Fibroblast of pulmonary artery (primary cell): ENCODE measurements at regions not wholly inside any gene's neighbourhood (a gene's known extent, or its start where the extent isn't known, plus 50 kb on each side); places are given as distances from the start of the nearest gene placed in this dataset.
A peak's percentile ranks its signal among the peaks of the same experiment; 100 is the strongest.

Experiments
- DNase-seq: peaks from one replicate; pipeline ENCODE4 v3.0.0-alpha.2; 2010; ENCODE audit warnings: low read depth
- H3K4me3 ChIP-seq: replicated peaks from 2 replicates; pipeline ENCODE4 v1.5.1; 2011; ENCODE audit warnings: low read depth, mild to moderate bottlenecking, control low read depth, low read length, moderate library complexity
- CTCF ChIP-seq: IDR thresholded peaks from 2 replicates; pipeline ENCODE4 v1.5.1; 2011; ENCODE audit warnings: mild to moderate bottlenecking, control low read depth, low read length, inconsistent platforms; ENCODE audit errors: missing control alignments

DNA sequence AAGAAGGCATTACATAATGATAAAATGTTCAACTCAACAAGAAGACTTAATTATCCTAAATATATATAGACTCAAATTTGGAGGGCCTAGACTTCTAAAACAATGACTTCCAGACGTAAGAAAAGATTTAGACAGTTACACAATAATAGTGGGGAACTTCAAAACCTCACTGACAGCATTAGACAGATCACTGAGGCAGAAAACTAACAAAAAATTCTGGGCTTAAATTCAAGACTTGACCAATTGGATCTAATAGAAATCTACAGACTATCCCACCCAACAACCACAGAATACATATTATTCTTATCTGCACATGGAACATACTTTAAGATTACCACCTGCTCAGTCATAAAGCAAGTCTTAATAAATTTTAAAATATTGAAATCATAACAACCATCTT lies 93.3 kb upstream of the ARSJ start:
- DNase-seq: no peak
- TF ChIP-seq CTCF: no peak
- no peak overlapping the region for H3K4me3 ChIP-seq

DNA sequence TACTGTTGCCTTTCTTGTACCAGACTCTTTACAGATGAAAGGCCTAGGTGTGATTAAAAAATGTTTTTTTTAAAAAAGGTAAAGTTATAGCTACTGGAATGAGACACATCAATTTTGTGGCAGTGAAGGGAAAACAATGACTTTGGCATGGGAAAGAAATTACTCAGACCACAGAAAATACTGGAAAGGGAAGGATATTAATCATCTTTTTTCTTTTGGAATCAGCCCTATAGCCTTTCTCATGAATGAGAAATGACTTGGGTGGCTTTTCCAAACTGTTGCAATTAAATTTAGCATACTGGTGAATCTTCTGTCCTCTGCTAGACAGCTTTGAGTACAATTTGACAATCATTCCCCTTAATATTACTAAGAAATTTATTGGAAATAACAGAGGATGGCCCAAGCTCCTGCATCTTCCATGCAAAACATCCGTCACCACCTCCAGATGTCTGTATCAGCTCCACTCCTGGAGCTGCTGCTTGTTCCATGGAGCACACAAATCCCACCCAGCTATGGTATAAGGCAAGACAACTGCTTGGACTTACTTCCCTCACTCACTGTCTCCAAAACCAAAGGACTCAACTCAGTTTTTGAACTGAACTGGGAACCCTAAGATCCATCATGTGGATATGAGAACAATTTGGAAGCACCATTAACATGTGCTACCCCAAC lies 97.6 kb upstream of the ARSJ start:
- H3K4me3 ChIP-seq: no peak overlapping the region
- DNase-seq: peak; percentile 27
- TF ChIP-seq CTCF: no peak

GRCh38 chr4:114077610-114078009 lies 98.2 kb upstream of the ARSJ start:
- peak; percentile 64 for DNase-seq
- TF ChIP-seq CTCF: no peak
- no peak overlapping the region for H3K4me3 ChIP-seq

- no peak overlapping the region for H3K4me3 ChIP-seq
- peak; percentile 17 for DNase-seq
- TF ChIP-seq CTCF: no peak
Measured at GRCh38 chr4:114078636-114079035, 99.2 kb upstream of the ARSJ start.

- TF ChIP-seq CTCF: no peak
- DNase-seq: no peak
- no peak overlapping the region for H3K4me3 ChIP-seq
Measured at GRCh38 chr4:114081783-114082182, 102.3 kb upstream of the ARSJ start.

- H3K4me3 ChIP-seq: no peak overlapping the region
- DNase-seq: no peak
- TF ChIP-seq CTCF: no peak
Measured at GRCh38 chr4:114082348-114082747, 102.9 kb upstream of the ARSJ start.
